Osteoblast (primary cell): ENCODE measurements at regions not wholly inside any gene's neighbourhood (a gene's known extent, or its start where the extent isn't known, plus 50 kb on each side); places are given as distances from the start of the nearest gene placed in this dataset.

Experiments used
- DNase-seq: peaks from one replicate; pipeline ENCODE4 v3.0.0; 2011; ENCODE audit warnings: low spot score, mixed read lengths; ENCODE audit not compliant: insufficient read length; ENCODE audit errors: missing footprints
- H2AFZ ChIP-seq: 2 replicates; pipeline ENCODE4 v1.6.0; 2011; ENCODE audit warnings: mild to moderate bottlenecking, low read length
- H3K27ac ChIP-seq: 2 replicates; pipeline ENCODE4 v1.5.1; 2011; ENCODE audit warnings: mild to moderate bottlenecking, low read depth, low read length, moderate library complexity
- H3K27me3 ChIP-seq: 2 replicates; pipeline ENCODE4 v1.6.0; 2012; ENCODE audit warnings: mild to moderate bottlenecking, control low read depth, inconsistent platforms, low read length, moderate library complexity; ENCODE audit not compliant: insufficient read depth
- H3K36me3 ChIP-seq: 2 replicates; pipeline ENCODE4 v1.5.1; 2011; ENCODE audit warnings: mild to moderate bottlenecking, low read length, control low read depth, moderate library complexity; ENCODE audit not compliant: insufficient read depth
- H3K4me1 ChIP-seq: 2 replicates; pipeline ENCODE4 v1.5.1; 2011; ENCODE audit warnings: mild to moderate bottlenecking, low read length, control low read depth, moderate library complexity; ENCODE audit not compliant: insufficient read depth
- H3K4me2 ChIP-seq: 2 replicates; pipeline ENCODE4 v1.6.0; 2011; ENCODE audit warnings: mild to moderate bottlenecking, low read length; ENCODE audit not compliant: insufficient read depth
- H3K4me3 ChIP-seq: fragments of 200-600 bp; sonication (generic); 3 replicates; pipeline ENCODE4 v1.5.1; 2012; ENCODE audit warnings: mild to moderate bottlenecking, low read length, inconsistent platforms; ENCODE audit not compliant: insufficient read depth
- H3K79me2 ChIP-seq: 2 replicates; pipeline ENCODE4 v1.6.0; 2012; ENCODE audit warnings: mild to moderate bottlenecking, low read length, control low read depth, inconsistent platforms; ENCODE audit not compliant: insufficient read depth
- H3K9me3 ChIP-seq: 2 replicates; pipeline ENCODE4 v1.5.1; 2011; ENCODE audit warnings: low read depth, low read length, control low read depth
- H4K20me1 ChIP-seq: 2 replicates; pipeline ENCODE4 v1.6.0; 2012; ENCODE audit warnings: mild to moderate bottlenecking, low read length, control low read depth; ENCODE audit not compliant: insufficient read depth
- TF ChIP-seq, protein P1 (sequence below): IDR thresholded peaks from 2 replicates; pipeline ENCODE4 v1.5.1; 2011; ENCODE audit warnings: mild to moderate bottlenecking, low read depth, low read length, moderate library complexity; ENCODE audit errors: extremely low read depth

DNA sequence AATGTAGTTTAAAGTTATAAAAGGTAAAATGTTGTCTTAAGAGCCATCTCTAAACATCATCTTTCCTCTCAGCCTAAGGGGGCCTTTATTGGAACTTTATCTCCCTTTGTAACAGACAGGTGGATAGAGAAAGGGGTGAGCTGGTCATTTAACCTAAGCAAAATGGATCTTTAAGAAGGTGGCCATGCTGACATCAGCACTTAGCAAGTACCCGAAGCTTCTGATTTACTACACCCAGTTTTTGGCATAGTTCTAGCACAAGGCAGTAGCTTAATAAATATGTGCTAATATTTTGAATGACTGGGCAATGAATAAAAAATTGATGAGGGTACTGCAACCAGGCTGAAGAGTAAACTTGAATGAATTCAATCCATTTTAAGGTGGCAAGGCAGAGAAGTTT, 172.7 kb downstream of the GABRG1 start:
- H3K79me2 ChIP-seq = no peaks in the 10 kb centered on the region
- no peak for DNase-seq
- H3K27ac ChIP-seq = no peak overlapping the region
- no peaks in the 10 kb centered on the region for H3K4me1 ChIP-seq
- no peak overlapping the region for H2AFZ ChIP-seq
- TF ChIP-seq, protein P1, sequence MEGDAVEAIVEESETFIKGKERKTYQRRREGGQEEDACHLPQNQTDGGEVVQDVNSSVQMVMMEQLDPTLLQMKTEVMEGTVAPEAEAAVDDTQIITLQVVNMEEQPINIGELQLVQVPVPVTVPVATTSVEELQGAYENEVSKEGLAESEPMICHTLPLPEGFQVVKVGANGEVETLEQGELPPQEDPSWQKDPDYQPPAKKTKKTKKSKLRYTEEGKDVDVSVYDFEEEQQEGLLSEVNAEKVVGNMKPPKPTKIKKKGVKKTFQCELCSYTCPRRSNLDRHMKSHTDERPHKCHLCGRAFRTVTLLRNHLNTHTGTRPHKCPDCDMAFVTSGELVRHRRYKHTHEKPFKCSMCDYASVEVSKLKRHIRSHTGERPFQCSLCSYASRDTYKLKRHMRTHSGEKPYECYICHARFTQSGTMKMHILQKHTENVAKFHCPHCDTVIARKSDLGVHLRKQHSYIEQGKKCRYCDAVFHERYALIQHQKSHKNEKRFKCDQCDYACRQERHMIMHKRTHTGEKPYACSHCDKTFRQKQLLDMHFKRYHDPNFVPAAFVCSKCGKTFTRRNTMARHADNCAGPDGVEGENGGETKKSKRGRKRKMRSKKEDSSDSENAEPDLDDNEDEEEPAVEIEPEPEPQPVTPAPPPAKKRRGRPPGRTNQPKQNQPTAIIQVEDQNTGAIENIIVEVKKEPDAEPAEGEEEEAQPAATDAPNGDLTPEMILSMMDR = no peak
- no peaks in the 10 kb centered on the region for H3K27me3 ChIP-seq
- H3K36me3 ChIP-seq = no peaks in the 10 kb centered on the region
- no peak overlapping the region for H3K4me2 ChIP-seq
- no peak overlapping the region for H3K4me3 ChIP-seq
- no peaks in the 10 kb centered on the region for H3K9me3 ChIP-seq
- no peaks in the 10 kb centered on the region for H4K20me1 ChIP-seq

DNA sequence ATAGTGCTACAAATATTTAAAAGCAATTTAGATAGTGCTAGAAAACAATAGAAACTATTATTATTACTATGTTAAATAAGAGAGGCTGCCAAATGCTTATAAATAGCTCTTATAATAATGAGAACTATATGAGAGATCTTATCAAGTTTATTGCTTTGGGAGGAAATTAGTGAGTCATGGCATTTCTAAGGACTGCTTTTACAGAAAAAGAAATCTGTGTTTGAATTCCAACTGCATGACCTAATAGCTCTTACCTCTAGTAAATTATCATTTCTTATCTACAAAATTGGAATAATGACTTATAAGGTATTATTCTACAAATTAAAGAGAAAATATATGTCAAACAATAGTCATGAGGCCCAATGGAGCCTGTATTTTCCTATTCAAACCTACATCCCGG, 177.2 kb downstream of the GABRG1 start:
- Histone ChIP-seq H2AFZ (no peak overlapping the region), H3K27ac (no peak overlapping the region), H3K36me3 (no peaks in the 10 kb centered on the region), H3K9me3 (no peaks in the 10 kb centered on the region), H3K27me3 (no peaks in the 10 kb centered on the region), H4K20me1 (no peaks in the 10 kb centered on the region), H3K4me2 (no peak overlapping the region), H3K4me1 (no peaks in the 10 kb centered on the region), H3K79me2 (no peaks in the 10 kb centered on the region), H3K4me3 (no peak overlapping the region)
- TF ChIP-seq, protein P1 = no peak
- DNase-seq = no peak

DNA sequence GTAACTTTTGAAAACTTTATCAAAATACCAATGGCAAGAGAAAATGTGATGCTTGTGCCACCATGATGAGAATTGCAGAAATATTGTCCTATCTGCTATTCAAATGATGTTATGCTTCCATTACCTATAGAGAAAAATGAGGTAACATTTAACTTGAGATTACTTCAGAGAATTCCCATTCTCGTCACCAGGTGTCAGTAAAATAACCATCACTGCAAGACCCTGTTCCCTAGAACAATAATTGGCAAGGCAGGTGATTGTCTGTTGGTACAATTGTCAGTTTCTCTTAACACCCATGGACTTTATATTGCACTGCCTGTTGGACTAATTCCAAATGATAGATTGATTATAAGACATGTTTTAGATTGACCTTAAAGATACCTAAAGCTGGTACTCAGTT, 179.9 kb downstream of the GABRG1 start:
- no peaks in the 10 kb centered on the region for H3K36me3 ChIP-seq
- no peaks in the 10 kb centered on the region for H4K20me1 ChIP-seq
- H2AFZ ChIP-seq = no peak overlapping the region
- no peaks in the 10 kb centered on the region for H3K79me2 ChIP-seq
- H3K9me3 ChIP-seq = no peaks in the 10 kb centered on the region
- no peaks in the 10 kb centered on the region for H3K4me1 ChIP-seq
- no peaks in the 10 kb centered on the region for H3K27me3 ChIP-seq
- no peak overlapping the region for H3K27ac ChIP-seq
- no peak overlapping the region for H3K4me2 ChIP-seq
- DNase-seq = no peak
- TF ChIP-seq, protein P1 = no peak
- no peak overlapping the region for H3K4me3 ChIP-seq

DNA sequence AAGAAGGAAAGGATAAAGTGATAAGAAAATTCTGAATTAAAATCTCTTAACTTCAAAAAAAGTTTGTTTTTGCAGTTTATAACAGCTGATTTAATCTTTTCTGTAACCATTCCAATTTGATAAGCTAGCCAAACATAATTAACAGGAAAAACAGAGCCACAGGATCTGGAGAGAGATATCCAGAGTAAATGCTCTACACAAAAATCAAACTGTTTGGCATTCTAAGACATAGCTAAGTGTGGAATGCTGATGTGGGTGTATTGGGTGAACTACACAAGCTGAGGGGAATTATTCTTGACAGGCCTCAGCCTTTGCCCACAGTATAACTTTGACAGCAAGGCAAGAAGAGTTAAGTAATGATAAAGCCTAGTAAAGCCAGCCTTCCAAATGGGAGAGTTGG, 184.8 kb downstream of the GABRG1 start:
- no peak for DNase-seq
- H3K36me3 ChIP-seq = no peaks in the 10 kb centered on the region
- no peak overlapping the region for H2AFZ ChIP-seq
- H3K4me2 ChIP-seq = no peak overlapping the region
- no peak overlapping the region for H3K27ac ChIP-seq
- H3K79me2 ChIP-seq = no peaks in the 10 kb centered on the region
- TF ChIP-seq, protein P1 = no peak
- no peak overlapping the region for H3K4me3 ChIP-seq
- no peaks in the 10 kb centered on the region for H3K9me3 ChIP-seq
- no peaks in the 10 kb centered on the region for H4K20me1 ChIP-seq
- H3K4me1 ChIP-seq = no peaks in the 10 kb centered on the region
- H3K27me3 ChIP-seq = no peaks in the 10 kb centered on the region
